Neutrophil (primary cell): ENCODE measurements at regions not wholly inside any gene's neighbourhood (a gene's known extent, or its start where the extent isn't known, plus 50 kb on each side); places are given as distances from the start of the nearest gene placed in this dataset.

Source experiments
- H3K27ac ChIP-seq: fragments of 200-600 bp; sonication (generic); 2 replicates; pipeline ENCODE4 v1.5.1; 2016; ENCODE audit warnings: mild to moderate bottlenecking, moderate library complexity
- H3K27me3 ChIP-seq: fragments of 200-600 bp; sonication (generic); 2 replicates; pipeline ENCODE4 v1.6.0; 2016; ENCODE audit warnings: mild to moderate bottlenecking
- H3K36me3 ChIP-seq: fragments of 200-600 bp; sonication (generic); 2 replicates; pipeline ENCODE4 v1.5.1; 2017
- H3K4me1 ChIP-seq, 2 experiments: fragments of 200-600 bp in 1 of 2; sonication (generic) in 1 of 2; 1 replicate in 1 of 2; 2 replicates in 1 of 2; pipeline versions ENCODE4 v1.5.1 to v1.6.1; 2013 to 2016; ENCODE audit warnings: low read depth in 1 of 2, low read length in 1 of 2, mild to moderate bottlenecking in 1 of 2, moderate library complexity in 1 of 2; ENCODE audit not compliant: control insufficient read depth in 1 of 2, insufficient read depth in 1 of 2
- H3K4me3 ChIP-seq, 2 experiments: fragments of 200-600 bp in 1 of 2; sonication (generic) in 1 of 2; 1 replicate in 1 of 2; 2 replicates in 1 of 2; pipeline ENCODE4 v1.5.1; 2013 to 2016; ENCODE audit warnings: low read depth in 1 of 2, low read length in 1 of 2, mild to moderate bottlenecking in 1 of 2, moderate library complexity in 1 of 2
- H3K9me3 ChIP-seq: fragments of 200-600 bp; sonication (generic); 2 replicates; pipeline ENCODE4 v1.5.1; 2016
- CTCF ChIP-seq: fragments of 200-600 bp; sonication (generic); IDR thresholded peaks from 2 replicates; pipeline ENCODE4 v1.5.1; 2016; ENCODE audit warnings: antibody characterized with exemption

- H3K27ac ChIP-seq, result no peak overlapping the region
- TF ChIP-seq CTCF, result no peak
- H3K4me1 ChIP-seq, result no peaks in the 10 kb centered on the region
- no peaks in the 10 kb centered on the region for H3K36me3 ChIP-seq
- no peaks in the 10 kb centered on the region for H3K27me3 ChIP-seq
- no peaks in the 10 kb centered on the region for H3K9me3 ChIP-seq
- no peak overlapping the region for H3K4me3 ChIP-seq
These were observed 138.5 kb upstream of the EGFLAM start for GRCh38 chr5:38119836-38120235.

GRCh38 chr5:38117784-38118479 is 140.4 kb upstream of the EGFLAM start:
- Histone ChIP-seq H3K27ac (no peak overlapping the region), H3K4me3 (no peak overlapping the region), H3K27me3 (no peaks in the 10 kb centered on the region), H3K36me3 (no peaks in the 10 kb centered on the region), H3K9me3 (no peaks in the 10 kb centered on the region), H3K4me1 (no peaks in the 10 kb centered on the region)
- no peak for TF ChIP-seq CTCF

GRCh38 chr5:38115318-38115827 is 143.0 kb upstream of the EGFLAM start:
- no peaks in the 10 kb centered on the region for H3K27me3 ChIP-seq
- no peak overlapping the region for H3K27ac ChIP-seq
- H3K4me3 ChIP-seq, result no peak overlapping the region
- H3K36me3 ChIP-seq, result no peaks in the 10 kb centered on the region
- H3K4me1 ChIP-seq, result no peaks in the 10 kb centered on the region
- H3K9me3 ChIP-seq, result no peaks in the 10 kb centered on the region
- no peak for TF ChIP-seq CTCF

- no peaks in the 10 kb centered on the region for H3K36me3 ChIP-seq
- no peak overlapping the region for H3K4me3 ChIP-seq
- no peaks in the 10 kb centered on the region for H3K27me3 ChIP-seq
- TF ChIP-seq CTCF, result no peak
- no peak overlapping the region for H3K27ac ChIP-seq
- H3K4me1 ChIP-seq, result no peaks in the 10 kb centered on the region
- no peaks in the 10 kb centered on the region for H3K9me3 ChIP-seq
These were observed 144.5 kb upstream of the EGFLAM start for GRCh38 chr5:38113880-38114279.

GRCh38 chr5:38113456-38113855 is 144.9 kb upstream of the EGFLAM start:
- H3K4me3 ChIP-seq, result no peak overlapping the region
- H3K9me3 ChIP-seq, result no peaks in the 10 kb centered on the region
- no peaks in the 10 kb centered on the region for H3K27me3 ChIP-seq
- no peaks in the 10 kb centered on the region for H3K4me1 ChIP-seq
- TF ChIP-seq CTCF, result no peak
- no peak overlapping the region for H3K27ac ChIP-seq
- no peaks in the 10 kb centered on the region for H3K36me3 ChIP-seq
